ENCODE measurements at regions not wholly inside any gene's neighbourhood (a gene's known extent, or its start where the extent isn't known, plus 50 kb on each side); places are given as distances from the start of the nearest gene placed in this dataset.
A peak's percentile ranks its signal among the peaks of the same experiment; 100 is the strongest.

DNA sequence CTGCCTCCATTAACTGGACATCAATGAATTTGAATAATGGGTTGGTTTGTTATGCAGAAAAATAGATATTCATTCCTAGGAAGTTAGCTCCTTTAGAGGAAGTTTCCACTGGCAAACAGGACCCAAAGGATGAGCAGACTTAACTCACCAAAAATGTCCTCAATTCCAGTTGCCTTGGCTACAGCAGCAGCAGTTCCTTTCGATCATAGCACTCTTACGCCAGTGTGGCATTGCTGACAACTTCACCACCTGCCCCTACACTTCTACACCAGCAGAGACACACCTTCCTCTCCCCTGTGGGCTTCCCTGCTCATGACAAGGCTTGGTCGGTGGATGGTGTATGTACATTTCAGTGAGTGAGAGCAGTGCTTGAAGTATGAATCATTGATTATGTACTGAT lies 532.8 kb downstream of the QKI start:
- peaks cover 0 to 6% (median 6%) of the 10 kb centered on the region in 3 donors for H3K4me1 Mint-ChIP-seq
- no peak for ATAC-seq (ENCODE audit: low read depth in 2 of 2)
- H3K27me3 Mint-ChIP-seq: peaks cover 31 to 57% (median 38%) of the 10 kb centered on the region in 3 donors
- no peak overlapping the region for H3K27ac Mint-ChIP-seq
- H3K4me3 Mint-ChIP-seq: no peak overlapping the region
- no peak for DNase-seq
- H3K36me3 Mint-ChIP-seq: no peaks in the 10 kb centered on the region
- no peaks in the 10 kb centered on the region for H3K9me3 Mint-ChIP-seq

DNA sequence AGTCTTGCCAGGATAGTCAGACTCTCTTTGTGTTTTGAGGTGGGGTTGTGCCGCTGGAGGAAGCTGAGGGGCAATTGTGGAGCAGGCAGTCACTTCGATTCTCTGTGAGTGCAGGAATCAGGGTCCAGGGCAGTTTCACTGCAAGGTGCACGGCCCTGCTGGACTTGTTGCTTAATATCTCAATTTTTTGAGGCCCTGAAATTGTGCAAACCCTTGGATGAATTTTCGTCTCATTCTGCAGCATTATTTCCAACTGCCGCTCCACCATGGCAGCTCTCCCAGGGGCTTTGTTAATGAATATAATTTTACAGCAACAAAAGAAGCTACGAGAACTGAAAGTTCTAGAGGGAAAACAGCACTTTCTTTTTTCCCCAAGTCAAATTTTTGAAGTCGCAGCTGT lies 531.9 kb downstream of the QKI start:
- H3K4me3 Mint-ChIP-seq: no peak overlapping the region
- H3K27ac Mint-ChIP-seq: peak overlapping the region in 1 of 6 donors; percentile 25
- no peak for ATAC-seq (ENCODE audit: low read depth in 2 of 2)
- peaks cover 31 to 59% (median 41%) of the 10 kb centered on the region in 3 donors for H3K27me3 Mint-ChIP-seq
- DNase-seq: no peak
- H3K36me3 Mint-ChIP-seq: no peaks in the 10 kb centered on the region
- peaks cover 0 to 6% (median 6%) of the 10 kb centered on the region in 3 donors for H3K4me1 Mint-ChIP-seq
- no peaks in the 10 kb centered on the region for H3K9me3 Mint-ChIP-seq

DNA sequence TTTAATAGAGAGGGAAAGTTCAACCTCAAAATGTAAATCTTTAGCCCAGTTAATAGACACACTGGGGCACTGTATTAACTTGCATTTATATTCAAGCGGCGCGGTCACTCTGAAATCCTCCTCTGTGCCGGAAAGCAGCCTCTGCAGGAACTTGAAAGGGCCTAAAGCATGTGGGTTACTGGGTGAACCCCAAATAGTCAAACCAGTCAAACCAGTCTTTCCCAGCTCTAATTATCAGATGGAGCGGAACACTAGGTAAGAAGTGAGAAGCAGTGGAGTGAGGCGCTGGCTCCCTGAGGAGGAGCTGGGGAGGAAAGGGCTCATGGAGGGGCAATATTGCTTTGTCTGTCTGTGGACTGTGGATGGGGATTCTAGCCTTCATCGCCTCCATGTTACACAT lies 531.3 kb downstream of the QKI start:
- Mint-ChIP-seq H3K27ac (no peak overlapping the region), H3K27me3 (peaks cover 30 to 57% (median 41%) of the 10 kb centered on the region in 3 donors), H3K9me3 (no peaks in the 10 kb centered on the region), H3K4me3 (no peak overlapping the region), H3K4me1 (peaks cover 0 to 6% (median 6%) of the 10 kb centered on the region in 3 donors), H3K36me3 (no peaks in the 10 kb centered on the region)
- ATAC-seq (ENCODE audit: low read depth in 2 of 2): no peak
- no peak for DNase-seq

DNA sequence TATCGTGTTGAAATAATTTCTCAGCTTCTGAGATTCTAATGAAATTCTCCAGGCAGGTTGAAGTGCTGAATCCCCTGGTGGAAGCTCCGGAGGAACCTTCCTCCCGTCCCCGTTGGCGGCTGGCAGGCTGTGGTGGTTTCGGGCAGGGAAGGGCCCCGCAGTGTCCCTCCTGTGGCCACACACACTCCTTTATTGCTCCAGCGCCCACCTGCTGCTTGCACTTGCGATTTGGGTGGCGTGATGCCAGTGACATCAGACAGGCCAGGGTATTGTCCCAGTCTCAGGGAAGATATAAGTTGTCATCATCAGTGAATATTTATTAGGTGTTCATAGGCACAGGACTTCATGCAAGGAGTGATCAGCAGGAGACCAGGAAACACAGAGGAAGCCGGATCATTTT lies 530.4 kb downstream of the QKI start:
- Mint-ChIP-seq H3K27me3 (peaks cover 36 to 59% (median 41%) of the 10 kb centered on the region in 3 donors), H3K27ac (no peak overlapping the region), H3K4me1 (peaks cover 0 to 6% (median 6%) of the 10 kb centered on the region in 3 donors), H3K4me3 (no peak overlapping the region), H3K9me3 (peaks cover 0 to 5% (median 0%) of the 10 kb centered on the region in 7 donors), H3K36me3 (peaks cover 0 to 6% of the 10 kb centered on the region in 2 donors)
- no peak for DNase-seq
- no peak for ATAC-seq (ENCODE audit: low read depth in 2 of 2)

DNA sequence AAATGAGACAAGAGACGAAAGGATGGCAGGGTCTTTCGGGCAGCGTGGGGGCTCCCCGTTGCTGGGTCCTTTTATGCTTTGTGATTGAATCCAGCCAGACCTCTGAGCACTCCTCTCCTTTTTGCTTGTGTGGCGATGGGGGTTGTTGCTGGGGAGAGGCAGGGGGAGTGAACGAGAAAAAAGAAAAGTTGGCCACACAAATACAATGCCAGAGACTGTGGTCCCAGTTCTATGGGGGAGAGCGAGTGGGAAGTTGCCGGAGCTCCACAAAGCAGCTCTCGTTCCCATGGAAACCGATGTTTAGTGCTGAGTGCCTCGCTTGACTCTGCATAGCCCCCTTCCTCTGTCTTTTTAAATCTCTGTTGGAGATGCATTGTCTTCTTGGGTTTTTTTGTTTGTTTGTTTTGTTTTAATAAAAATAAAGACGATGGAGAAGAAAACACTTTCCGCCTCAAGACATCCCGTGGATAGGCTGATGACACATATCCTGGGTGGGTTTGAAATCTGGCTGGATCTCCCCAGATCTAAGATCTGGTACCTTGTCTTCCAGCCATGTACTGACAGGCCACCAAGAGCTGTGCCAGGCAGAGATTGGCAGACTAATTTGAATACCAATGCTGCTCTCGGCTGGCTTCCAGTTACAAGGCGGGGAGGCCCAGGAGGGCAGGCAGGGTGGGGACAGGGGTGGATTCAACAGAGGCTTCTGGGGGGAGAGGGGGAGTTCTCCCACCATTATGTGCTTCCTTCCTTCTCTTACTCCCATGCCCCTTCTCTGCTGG lies 529.3 kb downstream of the QKI start:
- Mint-ChIP-seq H3K9me3 (peaks cover 0 to 5% (median 0%) of the 10 kb centered on the region in 7 donors), H3K4me1 (peaks cover 0 to 6% (median 6%) of the 10 kb centered on the region in 3 donors), H3K36me3 (peaks cover 0 to 8% of the 10 kb centered on the region in 2 donors), H3K4me3 (peak overlapping the region in 1 of 8 donors; percentile 17), H3K27ac (no peak overlapping the region), H3K27me3 (peaks cover 41 to 68% (median 45%) of the 10 kb centered on the region in 3 donors)
- no peak for ATAC-seq (ENCODE audit: low read depth in 2 of 2)
- DNase-seq: no peak

DNA sequence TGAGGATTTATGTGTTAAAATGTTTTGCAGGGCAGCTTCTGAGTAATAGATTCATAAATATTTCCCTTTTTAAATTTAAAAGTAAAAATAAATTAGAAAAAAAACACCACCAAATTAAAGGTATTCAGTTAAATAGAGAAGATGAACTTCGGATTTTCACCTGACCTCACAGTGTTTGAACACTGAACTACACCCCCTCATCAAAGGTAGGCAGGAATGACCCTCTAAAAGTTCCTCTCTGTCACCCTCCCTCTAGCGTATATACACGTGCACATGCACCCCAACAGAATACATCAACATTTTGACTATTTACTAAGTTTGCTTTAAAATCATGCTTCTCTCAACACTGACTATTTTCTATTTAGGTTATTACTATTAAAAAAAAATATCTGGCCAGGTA lies 528.3 kb downstream of the QKI start:
- H3K9me3 Mint-ChIP-seq: peaks cover 0 to 5% (median 0%) of the 10 kb centered on the region in 7 donors
- peaks cover 0 to 8% of the 10 kb centered on the region in 2 donors for H3K36me3 Mint-ChIP-seq
- peak overlapping the region in 1 of 6 donors; percentile 66 for H3K27ac Mint-ChIP-seq
- ATAC-seq (ENCODE audit: low read depth in 2 of 2) (no peak), DNase-seq (no peak)
- peaks cover 43 to 65% (median 46%) of the 10 kb centered on the region in 3 donors for H3K27me3 Mint-ChIP-seq
- no peak overlapping the region for H3K4me3 Mint-ChIP-seq
- H3K4me1 Mint-ChIP-seq: peaks cover 0 to 6% (median 6%) of the 10 kb centered on the region in 3 donors

DNA sequence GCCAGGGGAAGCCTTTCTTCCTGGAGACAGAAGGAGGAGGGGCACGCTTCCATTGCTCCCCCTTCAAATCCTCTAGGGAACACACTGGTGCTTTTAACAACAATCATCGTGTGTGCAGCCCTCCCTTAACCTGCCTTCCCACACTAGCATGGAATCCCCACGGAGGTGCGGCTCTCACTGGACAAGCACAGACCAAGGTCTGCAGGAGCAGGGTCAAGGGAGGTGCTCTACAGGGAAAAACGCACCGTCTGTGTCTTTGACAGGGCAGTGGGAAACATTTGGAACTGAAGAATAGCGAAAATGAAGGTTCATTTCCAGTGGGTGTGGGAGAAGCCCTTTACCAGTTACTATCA lies 527.1 kb downstream of the QKI start:
- no peak for DNase-seq
- Mint-ChIP-seq H3K27me3 (peaks cover 41 to 61% (median 49%) of the 10 kb centered on the region in 3 donors), H3K9me3 (peaks cover 0 to 5% (median 0%) of the 10 kb centered on the region in 7 donors), H3K36me3 (peaks cover 0 to 8% of the 10 kb centered on the region in 2 donors), H3K27ac (no peak overlapping the region), H3K4me3 (no peak overlapping the region), H3K4me1 (peaks cover 0 to 6% (median 6%) of the 10 kb centered on the region in 3 donors)
- ATAC-seq (ENCODE audit: low read depth in 2 of 2): no peak

DNA sequence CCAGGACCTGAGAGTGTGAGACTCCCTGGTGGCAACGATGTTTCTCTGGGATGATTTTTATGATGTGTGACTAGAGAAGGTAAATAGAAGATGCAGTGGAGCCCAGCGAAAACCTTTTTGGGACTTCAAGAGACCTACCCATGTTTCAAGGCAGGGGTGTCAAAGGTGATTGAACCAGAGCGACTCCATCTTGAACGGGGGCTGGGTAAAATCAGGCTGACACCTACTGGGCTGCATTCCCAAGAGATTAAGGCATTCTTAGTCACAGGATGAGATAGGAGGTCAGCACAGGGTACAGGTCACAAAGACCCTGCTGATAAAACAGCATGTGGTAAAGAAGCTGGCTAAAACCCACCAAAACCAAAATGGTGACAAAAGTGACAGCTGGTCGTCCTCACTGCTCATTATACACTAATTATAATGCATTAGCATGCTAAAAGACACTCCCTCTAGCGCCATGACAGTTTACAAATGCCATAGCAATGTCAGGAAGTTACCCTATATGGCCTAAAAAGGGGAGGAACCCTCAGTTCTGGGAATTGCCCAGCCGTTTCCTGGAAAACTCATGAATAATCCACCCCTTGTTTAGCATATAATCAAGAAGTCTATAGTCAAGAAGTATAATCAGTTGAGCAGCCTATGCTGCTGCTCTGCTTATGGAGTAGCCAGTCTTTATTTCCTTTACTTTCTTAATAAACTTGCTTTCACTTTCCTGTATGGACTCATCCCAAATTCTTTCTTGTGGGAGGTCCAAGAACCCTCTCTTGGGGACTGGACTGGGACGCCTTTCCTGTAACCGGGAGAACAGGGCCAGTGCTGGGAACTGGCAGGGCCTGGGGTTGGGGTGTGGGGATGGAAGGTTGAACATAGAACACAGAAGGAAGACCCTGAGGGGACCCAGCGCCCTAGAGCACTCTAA lies 526.4 kb downstream of the QKI start:
- H3K4me1 Mint-ChIP-seq: peaks cover 0 to 6% (median 6%) of the 10 kb centered on the region in 3 donors
- peak overlapping the region in 1 of 8 donors; percentile 5 for H3K4me3 Mint-ChIP-seq
- DNase-seq (no peak), ATAC-seq (ENCODE audit: low read depth in 2 of 2) (no peak)
- peaks cover 0 to 8% of the 10 kb centered on the region in 2 donors for H3K36me3 Mint-ChIP-seq
- no peak overlapping the region for H3K27ac Mint-ChIP-seq
- H3K9me3 Mint-ChIP-seq: peaks cover 0 to 5% (median 0%) of the 10 kb centered on the region in 7 donors
- H3K27me3 Mint-ChIP-seq: peaks cover 44 to 56% (median 49%) of the 10 kb centered on the region in 3 donors

DNA sequence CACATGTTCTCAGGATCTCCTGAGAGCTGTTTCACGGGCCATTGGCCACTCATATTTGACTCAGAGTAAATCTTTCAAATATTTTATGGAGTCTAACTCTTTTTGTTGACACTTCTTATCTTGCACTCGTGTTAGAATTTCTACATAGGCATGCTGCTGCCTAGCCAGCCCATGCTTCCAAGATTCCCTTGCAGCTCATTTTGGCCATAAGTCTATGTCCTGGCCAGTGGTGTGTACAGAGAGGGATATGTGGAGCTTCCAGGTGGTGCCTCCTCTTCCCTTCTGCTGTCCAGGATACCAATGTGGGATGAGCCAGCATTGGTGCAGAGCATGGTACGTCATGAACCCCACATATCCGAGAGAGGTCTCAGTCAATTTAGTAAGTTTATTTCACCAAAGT lies 522.6 kb downstream of the QKI start:
- peaks cover 41 to 58% (median 57%) of the 10 kb centered on the region in 3 donors for H3K27me3 Mint-ChIP-seq
- no peak for DNase-seq
- H3K27ac Mint-ChIP-seq: no peak overlapping the region
- no peaks in the 10 kb centered on the region for H3K4me1 Mint-ChIP-seq
- no peak overlapping the region for H3K4me3 Mint-ChIP-seq
- ATAC-seq (ENCODE audit: low read depth in 2 of 2): no peak
- peaks cover 0 to 5% (median 0%) of the 10 kb centered on the region in 7 donors for H3K9me3 Mint-ChIP-seq
- peaks cover 0 to 8% of the 10 kb centered on the region in 2 donors for H3K36me3 Mint-ChIP-seq

DNA sequence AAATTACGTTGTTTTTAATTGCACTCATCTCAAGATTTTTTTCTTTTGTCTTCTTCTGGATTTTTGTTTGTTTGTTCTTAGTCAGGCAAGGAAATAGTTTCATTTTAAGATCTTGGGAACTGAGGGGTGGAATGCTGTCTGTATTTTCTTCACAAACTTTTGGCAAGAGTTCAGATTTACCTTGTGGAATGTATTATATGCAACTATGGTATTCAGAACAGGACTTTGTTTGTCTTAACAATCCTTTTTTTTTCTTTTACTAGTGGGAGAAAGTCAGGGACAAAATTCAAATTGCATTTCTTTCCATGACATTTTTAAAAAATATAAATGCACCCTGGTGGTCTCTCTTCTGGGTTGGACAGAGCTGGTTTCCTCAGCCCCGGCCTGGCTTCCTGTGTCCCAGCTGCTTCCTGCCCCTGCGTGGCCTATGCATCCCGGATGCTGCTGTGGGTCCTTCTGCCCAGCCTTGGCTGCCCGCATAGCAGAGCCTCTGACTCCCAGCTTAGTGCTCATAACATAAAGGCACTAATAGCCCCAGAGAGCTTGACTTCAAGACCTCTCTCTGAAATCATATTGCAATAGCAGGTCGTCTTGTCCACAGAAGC lies 520.7 kb downstream of the QKI start:
- Mint-ChIP-seq H3K9me3 (peaks cover 0 to 3% (median 0%) of the 10 kb centered on the region in 7 donors), H3K36me3 (peaks cover 0 to 5% of the 10 kb centered on the region in 2 donors), H3K27ac (peak overlapping the region in 1 of 6 donors; percentile 4), H3K27me3 (peaks cover 29 to 45% (median 44%) of the 10 kb centered on the region in 3 donors), H3K4me3 (no peak overlapping the region), H3K4me1 (no peaks in the 10 kb centered on the region)
- ATAC-seq (ENCODE audit: low read depth in 2 of 2): no peak
- no peak for DNase-seq

DNA sequence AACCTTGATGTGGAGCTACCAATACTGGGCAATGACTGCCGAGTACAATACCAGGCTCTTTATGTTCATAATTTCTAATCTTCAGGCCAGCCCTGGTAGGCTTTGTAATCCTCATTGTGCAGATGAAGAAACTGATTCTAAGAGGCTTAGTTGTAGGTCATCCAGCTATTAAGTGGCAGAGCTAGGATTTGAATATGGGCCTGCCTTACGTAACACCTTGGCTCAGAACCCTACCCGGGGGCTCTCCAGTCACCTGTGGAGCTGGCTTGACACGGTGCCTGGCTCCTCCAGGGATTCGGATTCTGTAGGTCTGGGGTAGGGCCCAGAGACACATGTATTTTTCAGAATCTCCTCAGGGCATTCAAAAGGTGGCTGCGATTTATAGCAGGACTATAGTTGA lies 515.5 kb downstream of the QKI start:
- Mint-ChIP-seq H3K9me3 (peaks cover 0 to 3% (median 0%) of the 10 kb centered on the region in 7 donors), H3K4me3 (no peak overlapping the region), H3K27me3 (peaks cover 13 to 23% (median 19%) of the 10 kb centered on the region in 3 donors), H3K36me3 (no peaks in the 10 kb centered on the region), H3K4me1 (no peaks in the 10 kb centered on the region), H3K27ac (no peak overlapping the region)
- DNase-seq: no peak
- ATAC-seq (ENCODE audit: low read depth in 2 of 2): no peak

DNA sequence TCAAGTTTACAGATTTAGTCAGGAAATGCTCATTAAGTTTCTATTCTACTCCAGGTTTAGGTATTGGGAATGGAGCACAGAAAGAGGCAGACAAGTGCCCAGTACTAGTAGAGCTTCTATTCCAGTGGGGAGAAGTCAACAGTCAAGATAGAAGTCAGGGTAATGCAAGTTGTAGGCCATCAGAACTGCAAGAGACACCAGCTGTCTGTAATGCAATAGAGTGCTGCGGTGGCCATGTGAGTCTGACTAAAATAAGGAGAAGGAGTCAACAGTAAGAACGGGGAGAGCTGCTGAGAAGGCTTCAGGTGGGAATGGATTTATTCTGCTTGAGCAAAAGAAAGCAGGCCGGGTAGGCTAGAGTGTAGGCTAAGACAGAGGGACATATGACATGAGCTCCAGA lies 515.0 kb downstream of the QKI start:
- H3K27ac Mint-ChIP-seq: no peak overlapping the region
- H3K4me1 Mint-ChIP-seq: no peaks in the 10 kb centered on the region
- H3K9me3 Mint-ChIP-seq: peaks cover 0 to 3% (median 0%) of the 10 kb centered on the region in 7 donors
- ATAC-seq (ENCODE audit: low read depth in 2 of 2) (no peak), DNase-seq (no peak)
- H3K27me3 Mint-ChIP-seq: peaks cover 8 to 19% (median 15%) of the 10 kb centered on the region in 3 donors
- H3K4me3 Mint-ChIP-seq: no peak overlapping the region
- H3K36me3 Mint-ChIP-seq: no peaks in the 10 kb centered on the region

DNA sequence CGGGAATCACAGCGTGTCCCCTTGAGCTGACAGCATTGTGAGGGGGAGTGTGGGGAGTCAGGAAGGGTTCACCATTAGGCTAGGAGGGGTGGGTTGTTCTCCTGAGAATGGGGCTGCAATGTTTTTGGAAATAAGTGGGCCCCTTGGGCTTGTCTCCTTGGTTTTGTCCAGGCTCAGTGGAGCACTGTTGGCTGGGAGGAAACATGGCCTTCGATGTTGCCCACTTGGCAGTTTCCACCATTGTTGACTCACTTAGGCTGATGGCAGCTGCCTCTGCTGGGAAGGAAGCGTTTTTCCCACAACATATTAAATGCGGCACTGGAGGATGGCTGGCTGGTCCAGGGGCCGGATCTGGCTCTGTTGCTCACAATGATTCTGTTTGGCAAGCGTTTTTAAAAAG lies 512.1 kb downstream of the QKI start:
- Mint-ChIP-seq H3K4me3 (no peak overlapping the region), H3K27me3 (peaks cover 0 to 8% (median 0%) of the 10 kb centered on the region in 3 donors), H3K9me3 (peaks cover 0 to 7% (median 0%) of the 10 kb centered on the region in 7 donors), H3K36me3 (no peaks in the 10 kb centered on the region), H3K27ac (no peak overlapping the region), H3K4me1 (no peaks in the 10 kb centered on the region)
- ATAC-seq (ENCODE audit: low read depth in 2 of 2) (no peak), DNase-seq (no peak)
